Thoracic aorta (tissue), 2 donors: ENCODE measurements at regions not wholly inside any gene's neighbourhood (a gene's known extent, or its start where the extent isn't known, plus 50 kb on each side); places are given as distances from the start of the nearest gene placed in this dataset.

Experiments used
- ATAC-seq: fragments of 150-250 bp; one replicate; pipeline ENCODE4 v1.8.0; 2017; ENCODE audit warnings: low read depth; ENCODE audit not compliant: insufficient number of reproducible peaks, low FRiP score
- DNase-seq: peaks from one replicate; pipeline ENCODE4 v3.0.0-alpha.2; 2020; ENCODE audit warnings: low spot score
- H3K27ac ChIP-seq, 2 donors: fragments of 200-600 bp; sonication (generic); 1 replicate in 1 of 2; 2 replicates in 1 of 2; pipeline ENCODE4 v1.5.1; 2016; ENCODE audit warnings: mild to moderate bottlenecking in 2 of 2, moderate library complexity in 2 of 2
- H3K27me3 ChIP-seq: fragments of 200-600 bp; sonication (generic); replicated peaks from 2 replicates; pipeline ENCODE4 v1.6.0; 2016; ENCODE audit warnings: mild to moderate bottlenecking; ENCODE audit not compliant: insufficient read depth
- H3K36me3 ChIP-seq: fragments of 200-600 bp; sonication (generic); one replicate; pipeline ENCODE4 v1.5.1; 2016
- H3K4me1 ChIP-seq, 2 donors: fragments of 200-600 bp; sonication (generic); 1 replicate in 1 of 2; 2 replicates in 1 of 2; pipeline versions ENCODE4 v1.5.1 to v1.6.0; 2016; ENCODE audit warnings: low read depth in 2 of 2, mild to moderate bottlenecking in 1 of 2; ENCODE audit not compliant: control insufficient read depth in 1 of 2
- H3K4me3 ChIP-seq: fragments of 200-600 bp; sonication (generic); 2 replicates; pipeline ENCODE4 v1.5.1; 2016; ENCODE audit warnings: mild to moderate bottlenecking
- H3K9me3 ChIP-seq: fragments of 200-600 bp; sonication (generic); 2 replicates; pipeline ENCODE4 v1.5.1; 2016
- CTCF ChIP-seq: fragments of 200-600 bp; sonication (generic); IDR thresholded peaks from one replicate; pipeline ENCODE4 v1.5.1; 2019; ENCODE audit warnings: antibody characterized with exemption

DNA sequence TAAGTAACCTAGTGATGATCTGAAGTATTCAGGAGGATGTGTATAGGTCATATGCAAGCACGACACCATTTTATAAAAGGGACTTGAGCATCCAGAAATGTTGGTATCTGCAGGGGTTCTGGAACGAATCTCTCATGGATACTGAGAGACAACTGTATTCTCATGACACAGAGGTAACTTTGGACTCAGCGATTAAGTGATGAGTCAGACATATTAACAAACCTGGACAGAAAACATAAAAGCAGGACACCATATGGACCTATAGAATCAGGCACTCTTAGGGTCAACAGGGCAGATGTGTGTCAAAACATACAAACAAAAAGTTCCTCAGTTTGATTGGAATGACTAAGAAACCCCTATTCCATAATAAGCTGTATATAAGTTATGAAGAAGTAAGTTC is 248.1 kb downstream of the ANKRD7 start:
- ATAC-seq (no peak), DNase-seq (no peak)
- Histone ChIP-seq H3K27me3 (no peaks in the 10 kb centered on the region), H3K9me3 (no peaks in the 10 kb centered on the region), H3K36me3 (no peaks in the 10 kb centered on the region), H3K4me3 (no peak overlapping the region), H3K4me1 (no peaks in the 10 kb centered on the region), H3K27ac (no peak overlapping the region)
- no peak for TF ChIP-seq CTCF

DNA sequence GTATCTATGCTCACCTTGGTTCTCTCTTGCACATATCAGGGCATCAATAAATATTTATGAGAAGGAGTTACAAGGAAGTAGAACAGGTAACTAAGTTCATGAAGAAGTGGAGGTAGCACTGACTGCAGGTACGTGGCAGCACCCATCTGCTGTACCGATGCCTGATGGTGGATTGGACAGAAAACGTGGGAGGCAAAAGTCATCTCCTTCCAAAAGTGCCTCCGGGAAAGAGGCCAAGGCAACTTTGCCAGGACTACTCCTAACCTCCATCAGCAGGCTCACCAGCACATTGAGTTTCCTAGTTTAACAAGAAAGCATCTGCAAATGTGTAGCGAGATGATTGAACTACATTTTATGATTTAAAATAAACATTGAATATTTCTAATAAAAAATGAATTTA is 248.8 kb downstream of the ANKRD7 start:
- H3K27me3 ChIP-seq, result no peaks in the 10 kb centered on the region
- no peak overlapping the region for H3K27ac ChIP-seq
- no peak overlapping the region for H3K4me3 ChIP-seq
- ATAC-seq (no peak), DNase-seq (no peak)
- no peak for TF ChIP-seq CTCF
- H3K4me1 ChIP-seq, result no peaks in the 10 kb centered on the region
- no peaks in the 10 kb centered on the region for H3K36me3 ChIP-seq
- H3K9me3 ChIP-seq, result no peaks in the 10 kb centered on the region

DNA sequence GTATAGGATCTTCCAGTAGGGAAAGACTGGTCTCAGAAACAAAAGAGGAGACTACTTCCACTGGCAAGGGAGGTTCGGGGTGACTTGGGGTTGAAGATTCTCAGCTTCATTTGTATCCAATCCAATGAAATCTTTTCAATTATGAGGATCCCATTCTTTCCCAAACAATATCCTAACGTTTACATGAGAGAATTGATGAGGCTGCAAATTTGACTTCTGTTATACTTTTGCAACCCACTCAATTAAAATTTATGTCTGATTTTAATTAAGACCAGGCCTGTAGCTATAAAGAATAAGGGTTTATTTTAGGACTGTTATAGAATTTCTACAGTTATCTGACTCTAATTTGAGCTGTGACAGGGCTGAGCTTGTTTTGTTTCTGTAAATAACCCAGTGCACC is 251.5 kb downstream of the ANKRD7 start:
- Histone ChIP-seq H3K4me3 (no peak overlapping the region), H3K27ac (no peak overlapping the region), H3K4me1 (no peaks in the 10 kb centered on the region), H3K9me3 (no peaks in the 10 kb centered on the region), H3K27me3 (no peaks in the 10 kb centered on the region), H3K36me3 (no peaks in the 10 kb centered on the region)
- DNase-seq (no peak), ATAC-seq (no peak)
- no peak for TF ChIP-seq CTCF

DNA sequence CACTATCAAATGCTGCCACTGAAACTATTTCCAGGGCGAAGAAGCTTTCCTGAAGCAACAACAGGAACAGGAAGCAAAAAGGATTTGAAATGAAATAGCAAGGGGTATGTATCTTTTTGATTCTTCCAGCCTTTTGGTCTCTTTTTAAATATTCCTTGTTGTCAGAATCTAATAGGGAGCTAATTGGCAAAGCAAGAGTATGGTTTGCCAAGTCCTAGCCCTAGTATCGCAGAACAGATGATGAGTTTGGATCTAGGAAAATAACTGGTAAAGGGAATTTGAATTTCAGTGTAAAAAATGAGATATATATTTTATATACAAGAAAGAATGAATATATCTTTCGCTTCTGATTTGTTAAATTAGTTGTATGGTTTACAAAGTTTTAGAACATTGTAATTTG is 252.5 kb downstream of the ANKRD7 start:
- no peaks in the 10 kb centered on the region for H3K4me1 ChIP-seq
- no peaks in the 10 kb centered on the region for H3K36me3 ChIP-seq
- DNase-seq (no peak), ATAC-seq (no peak)
- no peaks in the 10 kb centered on the region for H3K27me3 ChIP-seq
- no peaks in the 10 kb centered on the region for H3K9me3 ChIP-seq
- H3K27ac ChIP-seq, result no peak overlapping the region
- H3K4me3 ChIP-seq, result no peak overlapping the region
- TF ChIP-seq CTCF, result no peak

GRCh38 chr7:118478236-118478635 is 253.7 kb downstream of the ANKRD7 start:
- ATAC-seq (no peak), DNase-seq (no peak)
- H3K9me3 ChIP-seq, result no peaks in the 10 kb centered on the region
- H3K27ac ChIP-seq, result no peak overlapping the region
- no peak overlapping the region for H3K4me3 ChIP-seq
- no peaks in the 10 kb centered on the region for H3K27me3 ChIP-seq
- H3K36me3 ChIP-seq, result no peaks in the 10 kb centered on the region
- H3K4me1 ChIP-seq, result no peaks in the 10 kb centered on the region
- no peak for TF ChIP-seq CTCF
